Karpas-422 (cell line): ENCODE measurements at regions not wholly inside any gene's neighbourhood (a gene's known extent, or its start where the extent isn't known, plus 50 kb on each side); places are given as distances from the start of the nearest gene placed in this dataset.
A peak's percentile ranks its signal among the peaks of the same experiment; 100 is the strongest.
"Not testable (repeated sequence)": the region's sequence is repeated elsewhere in the genome, so short reads cannot be mapped to it uniquely, and the experiment has no call there.

Experiments used
- DNase-seq: peaks from one replicate; pipeline ENCODE4 v3.0.0-alpha.2; 2015
- H2AFZ ChIP-seq: fragments of 200-600 bp; sonication (generic); 2 replicates; pipeline ENCODE4 v1.6.1; 2014; ENCODE audit warnings: antibody characterized with exemption, low read length, mixed read lengths
- H3K27ac ChIP-seq: fragments of 200-600 bp; sonication (generic); 2 replicates; pipeline ENCODE4 v1.5.1; 2014; ENCODE audit warnings: mild to moderate bottlenecking, low read length, moderate library complexity
- H3K27me3 ChIP-seq: fragments of 200-600 bp; sonication (generic); 2 replicates; pipeline ENCODE4 v1.6.1; 2014; ENCODE audit warnings: low read length, mixed read lengths
- H3K36me3 ChIP-seq: fragments of 200-600 bp; sonication (generic); 2 replicates; pipeline ENCODE4 v1.6.1; 2014; ENCODE audit warnings: low read length, mixed read lengths; ENCODE audit not compliant: insufficient read depth
- H3K4me1 ChIP-seq: fragments of 200-600 bp; sonication (generic); 2 replicates; pipeline ENCODE4 v1.6.1; 2014; ENCODE audit warnings: mild to moderate bottlenecking, low read length, mixed read lengths
- H3K4me2 ChIP-seq: fragments of 200-600 bp; sonication (generic); 2 replicates; pipeline ENCODE4 v1.6.1; 2014; ENCODE audit warnings: low read length, low read depth, mild to moderate bottlenecking; ENCODE audit not compliant: poor library complexity, severe bottlenecking
- H3K4me3 ChIP-seq: fragments of 200-600 bp; sonication (generic); 2 replicates; pipeline ENCODE4 v1.5.1; 2014; ENCODE audit warnings: mild to moderate bottlenecking, antibody characterized with exemption, low read length, mixed read lengths
- H3K79me2 ChIP-seq: fragments of 200-600 bp; sonication (generic); 2 replicates; pipeline ENCODE4 v1.6.1; 2014; ENCODE audit warnings: mild to moderate bottlenecking, low read length, mixed read lengths
- H3K9ac ChIP-seq: fragments of 200-600 bp; sonication (generic); 2 replicates; pipeline ENCODE4 v1.6.0; 2014; ENCODE audit warnings: low read length
- H3K9me2 ChIP-seq: fragments of 200-600 bp; sonication (generic), shearing (Covaris generic); replicated peaks from 2 replicates; pipeline ENCODE4 v1.6.0; 2014; ENCODE audit warnings: mild to moderate bottlenecking, low read length, moderate library complexity; ENCODE audit not compliant: insufficient read depth
- H3K9me3 ChIP-seq: fragments of 300-700, 200-600 bp; sonication (generic); 2 replicates; pipeline ENCODE4 v1.6.1; 2014; ENCODE audit warnings: low read length, mixed read lengths
- H4K20me1 ChIP-seq: fragments of 200-600 bp; sonication (generic); 2 replicates; pipeline ENCODE4 v1.6.1; 2014; ENCODE audit warnings: mild to moderate bottlenecking, antibody characterized with exemption, low read length, low read depth; ENCODE audit not compliant: insufficient read depth

- H3K9me2 ChIP-seq, H3K4me3 ChIP-seq, H3K36me3 ChIP-seq, H3K27ac ChIP-seq, H3K27me3 ChIP-seq, H3K79me2 ChIP-seq, DNase-seq, H3K4me2 ChIP-seq, H3K4me1 ChIP-seq, H2AFZ ChIP-seq, H3K9me3 ChIP-seq, H3K9ac ChIP-seq, H4K20me1 ChIP-seq: not testable (repeated sequence)
Observed at GRCh38 chr15:85244056-85244455, 136.3 kb upstream of the AKAP13 start.

DNA sequence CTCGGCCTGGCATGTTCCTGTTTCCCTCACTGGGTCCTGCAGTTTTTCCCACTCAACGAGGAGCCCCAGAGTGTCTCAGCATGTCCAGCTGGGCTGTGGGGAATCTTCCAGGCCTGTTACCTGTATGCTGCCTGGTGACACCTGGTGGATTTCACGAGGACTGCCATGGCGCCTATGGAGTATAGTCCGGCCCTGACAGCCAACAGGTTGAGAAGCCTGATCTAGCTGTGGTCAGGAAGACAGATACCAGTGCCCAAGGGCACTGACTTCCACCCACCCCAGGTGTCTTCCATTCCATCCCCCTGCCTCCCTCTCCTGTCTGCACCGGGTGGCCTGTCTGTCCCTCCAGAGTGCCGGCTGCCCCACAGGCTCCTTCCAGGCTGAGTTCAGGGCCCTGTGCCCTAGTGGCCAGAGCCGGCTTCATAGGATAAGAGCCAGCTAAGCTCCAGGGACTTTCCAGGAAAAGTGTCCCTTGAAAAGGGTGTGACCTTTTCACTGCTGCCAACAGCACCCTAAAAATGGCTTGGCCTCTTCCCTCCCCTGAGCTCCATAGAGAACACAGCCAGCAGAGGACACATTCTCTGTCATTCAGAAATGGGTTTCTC, 129.4 kb upstream of the AKAP13 start:
- H3K27ac ChIP-seq, H3K4me2 ChIP-seq, H3K9ac ChIP-seq, H3K79me2 ChIP-seq, H2AFZ ChIP-seq, H3K27me3 ChIP-seq, H3K36me3 ChIP-seq, H3K4me3 ChIP-seq, H3K4me1 ChIP-seq, H3K9me3 ChIP-seq, H4K20me1 ChIP-seq, H3K9me2 ChIP-seq: not testable (repeated sequence)
- peak; percentile 59 for DNase-seq

DNA sequence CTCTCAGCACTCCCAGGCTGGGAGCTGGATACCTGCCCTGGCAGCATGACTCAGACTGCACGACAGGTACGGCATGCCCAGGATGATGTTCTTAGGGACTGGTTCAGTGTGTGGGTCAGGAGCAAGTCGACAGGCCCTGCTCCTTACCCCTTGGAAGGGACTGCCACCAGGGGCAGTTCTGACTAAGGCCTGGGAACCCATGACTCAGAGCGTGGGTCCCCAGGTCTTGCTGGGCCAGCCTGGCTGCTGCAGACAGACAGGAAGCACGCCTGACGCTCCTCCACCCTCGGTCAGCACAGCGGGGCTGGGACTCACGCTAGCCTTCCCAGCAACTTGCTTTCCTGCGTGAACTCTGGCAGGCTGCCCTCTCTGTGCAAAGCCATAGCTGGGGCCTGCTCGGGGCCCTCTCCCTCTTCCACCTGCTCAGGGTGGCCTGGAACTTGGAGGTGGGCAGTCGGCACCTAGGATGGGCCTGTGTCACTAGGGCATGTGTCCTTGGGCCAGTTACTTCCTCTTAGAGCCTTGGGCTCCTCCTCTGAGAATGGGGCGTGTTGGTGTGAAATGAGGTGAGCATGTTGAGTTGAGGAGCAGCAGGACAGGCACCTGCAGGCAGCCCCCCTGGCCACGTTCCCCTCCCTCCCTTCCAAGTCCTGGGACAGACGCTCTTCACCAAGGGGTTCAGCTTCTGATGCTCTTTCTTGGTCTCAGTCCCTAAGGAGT, 127.0 kb upstream of the AKAP13 start:
- not testable (repeated sequence) for H3K4me1 ChIP-seq, H3K9me3 ChIP-seq, DNase-seq, H3K27ac ChIP-seq, H4K20me1 ChIP-seq, H3K9ac ChIP-seq, H3K79me2 ChIP-seq, H2AFZ ChIP-seq, H3K9me2 ChIP-seq, H3K4me3 ChIP-seq, H3K27me3 ChIP-seq, H3K36me3 ChIP-seq, H3K4me2 ChIP-seq

GRCh38 chr15:85254961-85255360, 125.4 kb upstream of the AKAP13 start:
- not testable (repeated sequence) for H3K79me2 ChIP-seq, H3K9ac ChIP-seq, H3K4me1 ChIP-seq, H3K9me3 ChIP-seq, H3K9me2 ChIP-seq, H3K36me3 ChIP-seq, H3K4me3 ChIP-seq, H3K4me2 ChIP-seq, H3K27ac ChIP-seq, DNase-seq, H2AFZ ChIP-seq, H4K20me1 ChIP-seq, H3K27me3 ChIP-seq

GRCh38 chr15:85255502-85255901, 124.9 kb upstream of the AKAP13 start:
- not testable (repeated sequence) for DNase-seq, H3K9ac ChIP-seq, H3K27me3 ChIP-seq, H2AFZ ChIP-seq, H4K20me1 ChIP-seq, H3K36me3 ChIP-seq, H3K9me2 ChIP-seq, H3K4me3 ChIP-seq, H3K9me3 ChIP-seq, H3K4me2 ChIP-seq, H3K27ac ChIP-seq, H3K4me1 ChIP-seq, H3K79me2 ChIP-seq

DNA sequence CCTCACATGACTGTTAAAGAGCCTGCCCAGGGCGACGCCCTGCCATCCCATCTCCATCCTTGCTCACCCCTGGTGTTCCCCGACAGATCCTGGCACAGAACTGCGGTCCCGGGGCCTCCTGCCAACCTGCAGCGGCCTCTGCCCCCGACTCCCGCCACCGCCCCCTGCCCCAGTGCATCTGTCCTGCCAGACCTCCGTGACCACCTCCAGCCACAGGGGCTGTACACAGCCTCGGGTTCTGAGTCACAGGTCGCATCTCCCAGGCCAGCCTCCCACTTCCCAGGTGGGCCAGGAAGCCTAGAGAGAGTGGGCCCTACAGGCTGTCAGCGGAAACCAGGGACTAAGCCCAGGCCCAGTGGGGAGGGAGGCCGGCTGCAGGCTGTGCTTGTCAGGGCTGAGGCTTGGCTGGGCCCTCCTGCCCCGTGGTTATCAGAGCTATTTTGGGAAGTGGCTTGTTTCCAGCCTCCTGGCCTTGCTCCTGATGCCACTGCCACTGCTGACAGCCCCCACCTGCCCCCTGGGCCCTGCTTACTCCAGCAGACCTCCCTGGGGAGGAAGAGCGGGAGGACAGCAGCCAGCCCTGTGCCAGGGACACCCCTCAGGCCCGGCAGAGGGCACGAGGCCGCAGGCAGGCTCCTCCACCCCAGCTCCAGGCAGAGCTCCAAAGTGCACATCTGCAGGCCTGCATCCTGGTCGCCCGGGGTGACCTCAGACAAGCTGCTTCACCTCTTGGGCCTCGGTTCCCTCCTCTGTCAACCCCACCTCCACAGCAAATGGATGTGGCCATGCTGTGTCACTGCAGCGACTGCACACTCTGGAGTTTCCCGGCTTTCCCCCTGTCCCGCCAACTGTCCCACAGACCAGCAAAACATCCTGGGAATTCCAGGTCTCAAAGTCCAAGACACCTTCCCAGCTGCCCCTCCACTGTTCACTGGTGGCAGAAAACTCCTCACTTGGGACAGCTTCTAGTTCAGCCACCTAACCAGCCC, 124.1 kb upstream of the AKAP13 start:
- H3K79me2 ChIP-seq, H3K4me1 ChIP-seq, H3K27ac ChIP-seq, H3K4me3 ChIP-seq, H3K9ac ChIP-seq, H3K27me3 ChIP-seq, H3K9me3 ChIP-seq, H3K4me2 ChIP-seq, H2AFZ ChIP-seq, H3K36me3 ChIP-seq, DNase-seq, H4K20me1 ChIP-seq, H3K9me2 ChIP-seq: not testable (repeated sequence)

GRCh38 chr15:85258062-85258445, 122.3 kb upstream of the AKAP13 start:
- not testable (repeated sequence) for H4K20me1 ChIP-seq, H3K36me3 ChIP-seq, H3K27ac ChIP-seq, H3K9ac ChIP-seq, H3K4me3 ChIP-seq, H2AFZ ChIP-seq, H3K27me3 ChIP-seq, H3K79me2 ChIP-seq, H3K4me1 ChIP-seq, H3K9me2 ChIP-seq, DNase-seq, H3K9me3 ChIP-seq, H3K4me2 ChIP-seq

GRCh38 chr15:85258559-85259209, 121.7 kb upstream of the AKAP13 start:
- not testable (repeated sequence) for H3K27ac ChIP-seq, H3K79me2 ChIP-seq, DNase-seq, H3K9me2 ChIP-seq, H3K4me1 ChIP-seq, H4K20me1 ChIP-seq, H2AFZ ChIP-seq, H3K27me3 ChIP-seq, H3K9me3 ChIP-seq, H3K4me3 ChIP-seq, H3K9ac ChIP-seq, H3K4me2 ChIP-seq, H3K36me3 ChIP-seq
